ENCODE measurements at regions not wholly inside any gene's neighbourhood (a gene's known extent, or its start where the extent isn't known, plus 50 kb on each side); places are given as distances from the start of the nearest gene placed in this dataset.

- no peak for DNase-seq (ENCODE audit: low read depth)
- H3K4me3 ChIP-seq (ENCODE audit: low read depth, low read length): no peak overlapping the region
- no peak for TF ChIP-seq CTCF (IDR thresholded peaks at IDR 0.05; ENCODE audit: low read depth, low read length, missing control alignments)
Observed at GRCh38 chr9:126084696-126085095, 241.9 kb upstream of the MVB12B start.

GRCh38 chr9:126085170-126085569, 241.5 kb upstream of the MVB12B start:
- H3K4me3 ChIP-seq (ENCODE audit: low read depth, low read length): no peak overlapping the region
- no peak for TF ChIP-seq CTCF (IDR thresholded peaks at IDR 0.05; ENCODE audit: low read depth, low read length, missing control alignments)
- no peak for DNase-seq (ENCODE audit: low read depth)

GRCh38 chr9:126088336-126088735, 238.3 kb upstream of the MVB12B start:
- H3K4me3 ChIP-seq (ENCODE audit: low read depth, low read length): no peak overlapping the region
- no peak for DNase-seq (ENCODE audit: low read depth)
- TF ChIP-seq CTCF (IDR thresholded peaks at IDR 0.05; ENCODE audit: low read depth, low read length, missing control alignments): no peak

GRCh38 chr9:126089789-126090188, 236.8 kb upstream of the MVB12B start:
- no peak overlapping the region for H3K4me3 ChIP-seq (ENCODE audit: low read depth, low read length)
- no peak for DNase-seq (ENCODE audit: low read depth)
- TF ChIP-seq CTCF (IDR thresholded peaks at IDR 0.05; ENCODE audit: low read depth, low read length, missing control alignments): no peak

GRCh38 chr9:126093771-126094170, 232.9 kb upstream of the MVB12B start:
- H3K4me3 ChIP-seq (ENCODE audit: low read depth, low read length): no peak overlapping the region
- no peak for DNase-seq (ENCODE audit: low read depth)
- no peak for TF ChIP-seq CTCF (IDR thresholded peaks at IDR 0.05; ENCODE audit: low read depth, low read length, missing control alignments)

- no peak overlapping the region for H3K4me3 ChIP-seq (ENCODE audit: low read depth, low read length)
- no peak for DNase-seq (ENCODE audit: low read depth)
- no peak for TF ChIP-seq CTCF (IDR thresholded peaks at IDR 0.05; ENCODE audit: low read depth, low read length, missing control alignments)
Observed at GRCh38 chr9:126095546-126096190, 231.0 kb upstream of the MVB12B start.

- no peak overlapping the region for H3K4me3 ChIP-seq (ENCODE audit: low read depth, low read length)
- TF ChIP-seq CTCF (IDR thresholded peaks at IDR 0.05; ENCODE audit: low read depth, low read length, missing control alignments): no peak
- DNase-seq (ENCODE audit: low read depth): no peak
Observed at GRCh38 chr9:126096340-126096739, 230.3 kb upstream of the MVB12B start.
